Lower leg skin (tissue), 4 donors: ENCODE measurements at regions not wholly inside any gene's neighbourhood (a gene's known extent, or its start where the extent isn't known, plus 50 kb on each side); places are given as distances from the start of the nearest gene placed in this dataset.

Experiments
- DNase-seq, 2 donors: peaks; one replicate each; pipeline ENCODE4 v3.0.0-alpha.2; 2019; ENCODE audit warnings: low spot score in 2 of 2
- H3K4me3 ChIP-seq: fragments of 200-600 bp; sonication (generic); 2 replicates; pipeline ENCODE4 v1.5.1; 2017; ENCODE audit warnings: mild to moderate bottlenecking, low read depth; ENCODE audit not compliant: poor library complexity, severe bottlenecking
- CTCF ChIP-seq, 3 donors: fragments of 450-650 bp; IDR thresholded peaks; one replicate each; pipeline ENCODE4 v1.5.1; 2016; ENCODE audit warnings: antibody characterized with exemption in 3 of 3, mild to moderate bottlenecking in 3 of 3, moderate library complexity in 2 of 3
- POLR2A ChIP-seq, 2 donors: fragments of 450-650 bp; IDR thresholded peaks; one replicate each; pipeline ENCODE4 v1.6.1; 2016 to 2017; ENCODE audit warnings: antibody characterized with exemption in 2 of 2, mild to moderate bottlenecking in 1 of 2, moderate library complexity in 1 of 2
- WGBS, 2 donors: methylation state at CpG; one replicate each; pipeline ENCODE4 v1.1.5; 2018; 5-methylcytosine and 5-hydroxymethylcytosine counted together
- intact Hi-C: fragments of 100-400 bp; cut with DNase I; formaldehyde crosslinking; loops from one replicate; pipeline ENCODE4 v1.15.0; 2023; ENCODE audit warnings: low total_unique reads

- intact Hi-C loops: no loop called here
- peak in 1 of 2 donors; percentile 43 for DNase-seq
- TF ChIP-seq POLR2A (IDR thresholded peaks at IDR 0.05): no peak
- no peak for TF ChIP-seq CTCF (IDR thresholded peaks at IDR 0.05)
- H3K4me3 ChIP-seq: no peak overlapping the region
- WGBS, 2 donors: 72 to 81% methylated on average over 11 to 19 of the region's 20 CpGs
Observed at GRCh38 chr7:157480371-157481050, 143.7 kb downstream of the DNAJB6 start.

- intact Hi-C loops: no loop called here
- no peak for TF ChIP-seq CTCF (IDR thresholded peaks at IDR 0.05)
- TF ChIP-seq POLR2A (IDR thresholded peaks at IDR 0.05): no peak
- WGBS, 2 donors: 92 to 94% methylated on average over 6 of the region's 6 CpGs
- no peak for DNase-seq
- no peak overlapping the region for H3K4me3 ChIP-seq
Observed at GRCh38 chr7:157481389-157481788, 144.6 kb downstream of the DNAJB6 start.

GRCh38 chr7:157482025-157482424 lies 145.2 kb downstream of the DNAJB6 start:
- DNase-seq: no peak
- 94% methylated on average over 8 of the region's 8 CpGs for WGBS, 2 donors
- no peak overlapping the region for H3K4me3 ChIP-seq
- no peak for TF ChIP-seq POLR2A (IDR thresholded peaks at IDR 0.05)
- no peak for TF ChIP-seq CTCF (IDR thresholded peaks at IDR 0.05)
- intact Hi-C loops: no loop called here

- 39 to 47% methylated on average over 5 of the region's 7 CpGs for WGBS, 2 donors
- TF ChIP-seq POLR2A (IDR thresholded peaks at IDR 0.05) (no peak), CTCF (IDR thresholded peaks at IDR 0.05) (no peak)
- DNase-seq: peak in 1 of 2 donors; percentile 17
- intact Hi-C loops: no loop called here
- no peak overlapping the region for H3K4me3 ChIP-seq
Observed at GRCh38 chr7:157482517-157483087, 145.8 kb downstream of the DNAJB6 start.

- peak in 1 of 2 donors; percentile 68 for DNase-seq
- 86 to 87% methylated on average over 13 to 26 of the region's 27 CpGs for WGBS, 2 donors
- no peak overlapping the region for H3K4me3 ChIP-seq
- intact Hi-C loops: no loop called here
- no peak for TF ChIP-seq CTCF (IDR thresholded peaks at IDR 0.05)
- no peak for TF ChIP-seq POLR2A (IDR thresholded peaks at IDR 0.05)
Observed at GRCh38 chr7:157483515-157483914, 146.7 kb downstream of the DNAJB6 start.
